ENCODE measurements at regions not wholly inside any gene's neighbourhood (a gene's known extent, or its start where the extent isn't known, plus 50 kb on each side); places are given as distances from the start of the nearest gene placed in this dataset.

DNA sequence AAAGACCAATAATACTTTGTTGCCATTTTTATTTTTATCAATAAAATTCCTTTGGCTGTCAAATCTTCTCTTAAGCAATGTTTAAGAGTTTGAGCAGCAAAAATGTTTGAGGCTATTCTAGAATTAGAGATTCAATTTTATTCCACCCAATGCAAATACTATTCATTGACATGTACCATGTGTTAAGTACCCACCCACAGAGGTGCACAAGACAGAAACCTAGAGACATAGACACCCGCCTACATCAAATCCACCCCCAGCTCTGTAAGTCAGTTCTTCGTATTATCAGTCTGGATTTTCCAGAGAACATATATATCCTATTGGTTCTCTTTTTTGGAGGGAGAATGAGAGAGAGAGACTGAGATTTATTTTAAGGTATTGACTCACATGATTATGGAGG lies 463.7 kb downstream of the EPM2A start:
- TF ChIP-seq, protein P1, sequence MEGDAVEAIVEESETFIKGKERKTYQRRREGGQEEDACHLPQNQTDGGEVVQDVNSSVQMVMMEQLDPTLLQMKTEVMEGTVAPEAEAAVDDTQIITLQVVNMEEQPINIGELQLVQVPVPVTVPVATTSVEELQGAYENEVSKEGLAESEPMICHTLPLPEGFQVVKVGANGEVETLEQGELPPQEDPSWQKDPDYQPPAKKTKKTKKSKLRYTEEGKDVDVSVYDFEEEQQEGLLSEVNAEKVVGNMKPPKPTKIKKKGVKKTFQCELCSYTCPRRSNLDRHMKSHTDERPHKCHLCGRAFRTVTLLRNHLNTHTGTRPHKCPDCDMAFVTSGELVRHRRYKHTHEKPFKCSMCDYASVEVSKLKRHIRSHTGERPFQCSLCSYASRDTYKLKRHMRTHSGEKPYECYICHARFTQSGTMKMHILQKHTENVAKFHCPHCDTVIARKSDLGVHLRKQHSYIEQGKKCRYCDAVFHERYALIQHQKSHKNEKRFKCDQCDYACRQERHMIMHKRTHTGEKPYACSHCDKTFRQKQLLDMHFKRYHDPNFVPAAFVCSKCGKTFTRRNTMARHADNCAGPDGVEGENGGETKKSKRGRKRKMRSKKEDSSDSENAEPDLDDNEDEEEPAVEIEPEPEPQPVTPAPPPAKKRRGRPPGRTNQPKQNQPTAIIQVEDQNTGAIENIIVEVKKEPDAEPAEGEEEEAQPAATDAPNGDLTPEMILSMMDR (IDR thresholded peaks at IDR 0.05) = no peak
- TF ChIP-seq POLR2A (IDR thresholded peaks at IDR 0.05) = no peak
